Stimulated activated naive CD8-positive, alpha-beta T cell treated with anti-CD3 and anti-CD28 coated beads, Interleukin-15, Interleukin-2, amounts not matched to agents 100 ng/mL and 50 ng/mL, for 24 hours (primary cell): ENCODE measurements at regions not wholly inside any gene's neighbourhood (a gene's known extent, or its start where the extent isn't known, plus 50 kb on each side); places are given as distances from the start of the nearest gene placed in this dataset.
"Not testable (repeated sequence)": the region's sequence is repeated elsewhere in the genome, so short reads cannot be mapped to it uniquely, and the experiment has no call there.

Experiments
- H3K27ac Mint-ChIP-seq: one replicate; pipeline ENCODE4 v1.8.0; 2021; ENCODE audit warnings: mild to moderate bottlenecking, mixed read lengths
- H3K27me3 Mint-ChIP-seq: one replicate; pipeline ENCODE4 v1.8.0; 2021; ENCODE audit warnings: mixed read lengths
- H3K36me3 Mint-ChIP-seq: one replicate; pipeline ENCODE4 v1.8.0; 2021; ENCODE audit warnings: low read depth, mixed read lengths
- H3K4me1 Mint-ChIP-seq: one replicate; pipeline ENCODE4 v1.8.0; 2021; ENCODE audit warnings: low read depth, mixed read lengths
- H3K4me3 Mint-ChIP-seq: one replicate; pipeline ENCODE4 v1.8.0; 2021; ENCODE audit warnings: mild to moderate bottlenecking, mixed read lengths
- H3K9me3 Mint-ChIP-seq: one replicate; pipeline ENCODE4 v1.8.0; 2021; ENCODE audit warnings: mixed read lengths

GRCh38 chr11:67884761-67885558 lies 118.9 kb downstream of the UNC93B1 start:
- not testable (repeated sequence) for H3K9me3 Mint-ChIP-seq, H3K36me3 Mint-ChIP-seq, H3K4me1 Mint-ChIP-seq
- Mint-ChIP-seq H3K27ac (peak overlapping the region; percentile 28), H3K4me3 (peak overlapping the region; percentile 19), H3K27me3 (peaks cover 24% of the 10 kb centered on the region)

DNA sequence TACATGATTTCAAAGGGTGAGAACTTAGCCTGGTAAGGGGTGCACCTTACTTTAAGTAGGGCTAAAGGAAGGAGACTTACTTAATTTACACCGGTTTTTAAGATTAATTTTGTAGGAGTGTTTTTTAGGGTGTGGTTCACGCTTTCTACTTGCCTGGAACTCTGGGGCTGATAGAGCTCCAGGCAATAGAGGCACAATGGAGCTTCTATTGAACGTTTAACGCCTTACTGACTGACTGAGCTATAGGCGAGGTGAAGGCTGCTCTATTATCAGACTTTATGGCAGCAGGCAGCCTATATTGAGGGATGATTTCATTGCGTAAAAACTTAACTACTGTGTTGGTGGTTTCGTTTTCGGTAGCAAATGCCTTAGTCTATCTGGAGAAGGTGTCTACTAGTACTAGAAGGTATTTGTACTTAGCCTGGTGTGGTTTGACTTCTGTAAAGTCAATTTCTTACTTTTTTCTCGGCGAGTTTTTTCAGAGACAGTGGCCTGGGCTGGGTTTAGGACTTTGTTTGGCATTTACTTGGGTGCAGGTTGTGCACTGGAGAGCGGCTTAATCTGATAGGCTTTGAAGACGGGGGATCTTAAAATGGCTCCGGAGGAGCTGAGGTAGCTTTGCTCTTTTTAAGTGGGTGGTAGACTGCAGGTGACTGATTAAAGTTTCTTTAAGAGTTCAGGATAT lies 119.7 kb downstream of the UNC93B1 start:
- not testable (repeated sequence) for H3K9me3 Mint-ChIP-seq, H3K4me1 Mint-ChIP-seq, H3K36me3 Mint-ChIP-seq
- peaks cover 24% of the 10 kb centered on the region for H3K27me3 Mint-ChIP-seq
- H3K27ac Mint-ChIP-seq, result peak overlapping the region; percentile 28
- H3K4me3 Mint-ChIP-seq, result peak overlapping the region; percentile 19

DNA sequence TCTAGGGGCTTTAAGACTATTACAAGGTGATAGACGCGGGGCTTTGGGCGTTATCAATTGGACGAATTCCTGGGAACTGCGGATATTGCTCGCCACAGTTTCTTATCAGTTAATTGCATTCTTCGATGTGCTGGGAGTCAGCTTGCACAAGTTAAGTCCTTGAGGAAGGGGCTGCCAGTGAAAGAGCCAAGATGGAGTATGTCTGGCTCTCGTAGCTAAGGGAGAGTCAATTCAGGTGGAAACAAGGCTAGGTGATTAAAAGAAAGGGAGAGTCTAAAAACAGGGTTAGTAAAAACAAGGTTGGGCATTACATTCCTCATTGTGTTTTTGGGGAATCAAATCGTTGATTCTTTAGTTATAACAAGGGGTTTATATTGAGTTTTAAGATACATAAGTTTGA lies 121.6 kb downstream of the UNC93B1 start:
- not testable (repeated sequence) for H3K4me3 Mint-ChIP-seq, H3K36me3 Mint-ChIP-seq, H3K27ac Mint-ChIP-seq, H3K9me3 Mint-ChIP-seq
- Mint-ChIP-seq H3K27me3 (peaks cover 23% of the 10 kb centered on the region), H3K4me1 (peaks cover 19% of the 10 kb centered on the region)

DNA sequence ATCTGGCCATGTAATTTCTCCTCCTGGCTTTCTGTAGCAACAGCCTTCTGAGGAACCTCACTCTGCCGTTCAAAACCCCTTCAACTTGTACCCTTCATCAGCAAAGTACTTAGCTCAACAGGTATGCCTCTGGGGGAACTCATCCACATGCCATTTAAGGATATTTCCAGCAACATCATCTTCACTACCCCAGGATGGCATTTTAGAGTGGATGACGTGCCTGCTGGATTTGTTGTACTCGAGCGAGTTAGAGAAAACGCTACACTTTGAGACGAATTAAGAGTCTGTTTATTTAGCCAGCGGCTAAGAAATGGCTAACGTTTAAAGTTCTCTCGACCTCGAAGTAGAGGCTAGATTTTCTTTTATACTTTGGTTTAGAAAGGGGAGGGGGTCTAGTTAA lies 122.1 kb downstream of the UNC93B1 start:
- H3K9me3 Mint-ChIP-seq, result not testable (repeated sequence)

GRCh38 chr11:67880594-67881196 lies 123.2 kb downstream of the UNC93B1 start:
- not testable (repeated sequence) for H3K9me3 Mint-ChIP-seq, H3K4me3 Mint-ChIP-seq
- peaks cover 12% of the 10 kb centered on the region for H3K27me3 Mint-ChIP-seq

More for the DNA sequence above, 122.1 kb downstream of the UNC93B1 start:
- not testable (repeated sequence) for H3K36me3 Mint-ChIP-seq, H3K4me3 Mint-ChIP-seq, H3K27ac Mint-ChIP-seq
- H3K4me1 Mint-ChIP-seq, result peaks cover 20% of the 10 kb centered on the region
- H3K27me3 Mint-ChIP-seq, result peaks cover 18% of the 10 kb centered on the region

DNA sequence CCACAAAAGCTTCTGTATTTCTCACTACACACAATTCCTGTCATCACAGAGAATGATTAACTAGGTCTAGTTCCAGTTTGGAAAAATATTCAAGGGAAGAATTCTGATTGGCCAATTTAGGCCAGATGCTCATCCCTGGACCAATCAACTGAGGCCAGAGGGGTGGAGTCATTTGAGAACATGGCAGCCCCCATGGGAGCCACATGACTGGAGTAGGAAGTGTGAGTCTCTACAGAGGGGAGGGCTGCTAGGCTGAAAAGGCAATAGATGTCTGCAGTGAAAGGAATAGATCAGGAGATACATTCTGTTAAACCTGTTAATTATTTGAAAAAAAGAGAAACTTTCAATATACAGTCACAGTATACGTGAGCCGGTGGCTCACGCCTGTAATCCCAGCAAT lies 125.2 kb downstream of the UNC93B1 start:
- H3K36me3 Mint-ChIP-seq, result not testable (repeated sequence)
- Mint-ChIP-seq H3K27ac (peak overlapping the region; percentile 68), H3K27me3 (peaks cover 11% of the 10 kb centered on the region)

More at GRCh38 chr11:67880594-67881196, 123.2 kb downstream of the UNC93B1 start:
- H3K36me3 Mint-ChIP-seq, H3K27ac Mint-ChIP-seq: not testable (repeated sequence)
- peaks cover 20% of the 10 kb centered on the region for H3K4me1 Mint-ChIP-seq

DNA sequence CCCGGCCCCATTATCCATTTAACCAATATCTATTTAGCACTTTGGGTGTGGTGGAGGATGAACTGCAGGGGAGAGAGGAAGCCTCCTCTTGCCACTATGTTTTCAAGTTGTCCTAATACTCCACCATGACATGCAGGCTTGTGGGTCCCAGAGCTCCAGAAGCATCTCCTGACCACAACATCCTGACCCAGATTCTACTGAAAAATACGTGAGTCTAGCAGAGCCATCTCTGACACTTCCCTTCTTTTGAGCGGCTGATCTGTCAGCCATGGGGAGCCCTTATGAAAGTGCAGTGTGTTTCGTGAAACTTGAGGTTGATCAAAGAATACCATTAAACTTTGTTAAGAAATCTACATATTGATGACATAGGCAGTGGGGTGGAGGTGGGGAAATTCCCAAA lies 126.6 kb downstream of the UNC93B1 start:
- H3K4me3 Mint-ChIP-seq, H3K27ac Mint-ChIP-seq: not testable (repeated sequence)
- H3K4me1 Mint-ChIP-seq, result peaks cover 13% of the 10 kb centered on the region

More for the DNA sequence above, 125.2 kb downstream of the UNC93B1 start:
- H3K9me3 Mint-ChIP-seq, H3K4me3 Mint-ChIP-seq: not testable (repeated sequence)
- H3K4me1 Mint-ChIP-seq, result peaks cover 13% of the 10 kb centered on the region

GRCh38 chr11:67873223-67873622 lies 130.7 kb downstream of the UNC93B1 start:
- H3K27me3 Mint-ChIP-seq, result peaks cover 11% of the 10 kb centered on the region
- not testable (repeated sequence) for H3K9me3 Mint-ChIP-seq, H3K4me3 Mint-ChIP-seq, H3K27ac Mint-ChIP-seq, H3K4me1 Mint-ChIP-seq, H3K36me3 Mint-ChIP-seq

More for the DNA sequence above, 126.6 kb downstream of the UNC93B1 start:
- H3K27me3 Mint-ChIP-seq, H3K9me3 Mint-ChIP-seq, H3K36me3 Mint-ChIP-seq: not testable (repeated sequence)

DNA sequence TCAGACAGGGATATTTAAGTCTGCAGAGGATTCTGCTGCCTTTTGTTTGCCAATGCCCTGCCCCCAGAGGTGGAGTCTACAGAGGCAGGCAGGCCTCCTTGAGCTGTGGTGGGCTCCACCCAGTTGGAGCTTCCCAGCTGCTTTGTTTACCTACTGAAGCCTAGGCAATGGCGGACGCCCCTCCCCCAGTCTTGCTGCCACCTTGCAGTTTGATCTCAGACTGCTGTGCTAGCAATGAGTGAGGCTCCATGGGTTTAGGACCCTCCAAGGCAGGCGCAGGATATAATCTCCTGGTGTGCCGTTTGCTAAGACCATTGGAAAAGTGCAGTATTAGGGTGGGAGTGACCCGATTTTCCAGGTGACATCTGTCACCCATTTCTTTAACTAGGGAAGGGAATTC lies 132.7 kb downstream of the UNC93B1 start:
- not testable (repeated sequence) for H3K36me3 Mint-ChIP-seq, H3K4me1 Mint-ChIP-seq, H3K9me3 Mint-ChIP-seq, H3K4me3 Mint-ChIP-seq, H3K27ac Mint-ChIP-seq
- H3K27me3 Mint-ChIP-seq, result peaks cover 17% of the 10 kb centered on the region

DNA sequence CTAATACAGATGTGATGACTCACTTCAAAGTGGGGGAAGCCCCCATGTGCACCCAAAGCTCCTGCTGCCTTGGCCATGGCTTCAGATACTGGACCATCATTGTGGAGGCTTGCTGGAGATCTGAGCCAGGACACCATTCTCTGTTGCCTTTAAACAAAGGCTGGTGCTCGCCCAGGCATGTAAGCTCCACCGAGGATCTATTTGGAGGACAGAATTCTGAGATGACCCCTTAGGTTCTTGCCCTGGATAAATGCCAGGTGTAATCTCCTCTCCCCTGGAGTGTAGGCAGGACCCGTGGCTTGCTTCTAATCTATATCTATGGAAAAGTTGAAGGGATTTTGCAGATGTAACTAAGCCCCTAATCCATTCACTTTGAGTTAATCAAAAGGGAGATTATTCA lies 141.0 kb downstream of the UNC93B1 start:
- H3K27ac Mint-ChIP-seq, H3K4me1 Mint-ChIP-seq, H3K36me3 Mint-ChIP-seq, H3K9me3 Mint-ChIP-seq, H3K4me3 Mint-ChIP-seq: not testable (repeated sequence)
- peaks cover 11% of the 10 kb centered on the region for H3K27me3 Mint-ChIP-seq

DNA sequence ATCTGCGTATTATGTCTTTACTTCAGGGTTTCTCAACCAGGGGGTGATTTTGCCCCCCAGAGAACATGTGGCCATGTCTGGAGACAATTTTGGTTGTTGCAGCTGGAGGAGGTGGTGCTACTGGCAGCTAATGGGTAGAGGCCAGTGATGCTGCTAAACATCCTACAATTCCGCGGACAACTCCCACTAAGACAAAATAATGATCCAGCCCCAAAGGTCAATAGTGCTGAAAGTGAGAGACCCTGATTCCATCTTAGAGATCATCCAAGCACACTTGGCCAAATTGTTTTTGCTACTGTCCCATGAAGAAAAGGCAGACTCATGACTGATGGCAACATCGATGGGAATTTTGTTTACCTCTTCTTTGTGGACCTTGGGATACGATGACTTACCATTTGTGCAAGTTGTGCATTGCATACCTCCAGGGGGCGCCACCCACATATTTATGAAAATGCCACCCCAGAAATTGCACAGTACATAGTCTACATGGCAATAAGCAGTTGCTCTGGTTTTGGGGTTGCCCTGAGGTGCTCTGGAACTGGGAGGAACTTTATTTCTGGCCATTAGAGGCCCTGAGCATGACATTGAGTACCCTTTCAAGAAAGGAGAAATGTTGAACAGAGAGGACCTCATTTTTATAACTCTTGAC lies 144.3 kb downstream of the UNC93B1 start:
- H3K9me3 Mint-ChIP-seq, H3K27ac Mint-ChIP-seq, H3K36me3 Mint-ChIP-seq, H3K4me1 Mint-ChIP-seq, H3K4me3 Mint-ChIP-seq, H3K27me3 Mint-ChIP-seq: not testable (repeated sequence)

DNA sequence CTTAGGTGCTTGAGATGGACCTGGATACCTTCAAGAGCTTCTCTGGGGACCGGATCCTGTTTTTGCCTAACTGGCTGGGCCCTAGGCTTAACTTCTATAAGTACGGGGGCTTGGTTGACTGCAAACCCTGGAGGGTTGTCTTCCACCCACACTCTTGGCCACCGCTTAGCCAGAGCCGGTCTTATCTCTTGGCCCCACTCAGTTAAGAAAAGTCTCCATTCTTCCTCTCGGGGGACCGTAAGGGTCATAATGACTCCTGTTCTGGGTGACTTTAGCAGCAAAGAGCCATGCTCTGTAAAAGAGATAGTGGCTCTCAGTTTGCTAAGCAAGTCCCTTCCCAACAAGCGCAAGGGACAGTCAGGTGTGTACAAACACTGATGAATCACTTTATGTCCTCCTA lies 153.2 kb downstream of the UNC93B1 start:
- H3K27me3 Mint-ChIP-seq, result peaks cover 23% of the 10 kb centered on the region
- H3K9me3 Mint-ChIP-seq, H3K4me3 Mint-ChIP-seq, H3K27ac Mint-ChIP-seq, H3K4me1 Mint-ChIP-seq, H3K36me3 Mint-ChIP-seq: not testable (repeated sequence)

DNA sequence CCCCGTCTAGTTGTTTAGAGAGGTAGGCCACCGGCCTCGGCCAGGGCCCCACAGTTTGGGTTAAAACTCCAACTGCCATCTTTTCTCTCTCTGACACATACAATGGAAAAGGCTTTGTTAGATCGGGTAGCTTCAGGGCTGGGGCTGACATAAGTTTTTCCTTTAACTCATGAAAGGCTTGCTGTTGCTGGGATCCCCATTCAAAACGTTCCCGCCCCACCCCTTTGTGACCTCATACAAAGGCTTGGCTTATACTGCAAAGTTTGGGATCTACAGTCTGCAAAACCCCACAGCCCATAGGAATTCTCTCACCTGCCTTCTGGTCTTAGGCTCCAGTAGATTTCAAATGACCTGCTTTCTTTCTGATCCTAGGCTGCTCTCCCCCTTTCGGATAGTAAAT lies 154.1 kb downstream of the UNC93B1 start:
- H3K4me1 Mint-ChIP-seq, H3K27ac Mint-ChIP-seq, H3K36me3 Mint-ChIP-seq, H3K9me3 Mint-ChIP-seq, H3K4me3 Mint-ChIP-seq: not testable (repeated sequence)
- peaks cover 23% of the 10 kb centered on the region for H3K27me3 Mint-ChIP-seq

- H3K36me3 Mint-ChIP-seq, H3K27ac Mint-ChIP-seq, H3K9me3 Mint-ChIP-seq, H3K4me3 Mint-ChIP-seq, H3K4me1 Mint-ChIP-seq: not testable (repeated sequence)
- H3K27me3 Mint-ChIP-seq, result peaks cover 11% of the 10 kb centered on the region
Observed at GRCh38 chr11:67847896-67848875, 155.7 kb downstream of the UNC93B1 start.
